ENCODE measurements at regions not wholly inside any gene's neighbourhood (a gene's known extent, or its start where the extent isn't known, plus 50 kb on each side); places are given as distances from the start of the nearest gene placed in this dataset.
"Not testable (repeated sequence)": the region's sequence is repeated elsewhere in the genome, so short reads cannot be mapped to it uniquely, and the experiment has no call there.

GRCh38 chr3:187997946-187998561 is 155.9 kb upstream of the LPP start:
- no peak for DNase-seq (ENCODE audit: low read depth in 2 of 2)

GRCh38 chr3:187998611-187999010 is 155.3 kb upstream of the LPP start:
- DNase-seq (ENCODE audit: low read depth in 2 of 2): no peak

GRCh38 chr3:187999821-188000220 is 154.1 kb upstream of the LPP start:
- DNase-seq (ENCODE audit: low read depth in 2 of 2): no peak

GRCh38 chr3:188000361-188000861 is 153.5 kb upstream of the LPP start:
- no peak for DNase-seq (ENCODE audit: low read depth in 2 of 2)

- DNase-seq (ENCODE audit: low read depth in 2 of 2): no peak
Observed at GRCh38 chr3:188001093-188001492, 152.9 kb upstream of the LPP start.

GRCh38 chr3:188001926-188002325 is 152.0 kb upstream of the LPP start:
- no peak for DNase-seq (ENCODE audit: low read depth in 2 of 2)

- DNase-seq (ENCODE audit: low read depth in 2 of 2): no peak
Observed at GRCh38 chr3:188002626-188003138, 151.3 kb upstream of the LPP start.

GRCh38 chr3:188003188-188004171 is 150.5 kb upstream of the LPP start:
- DNase-seq (ENCODE audit: low read depth in 2 of 2): no peak

- DNase-seq (ENCODE audit: low read depth in 2 of 2): no peak
Observed at GRCh38 chr3:188006726-188007393, 147.1 kb upstream of the LPP start.

- DNase-seq (ENCODE audit: low read depth in 2 of 2): no peak
Observed at GRCh38 chr3:188007897-188008296, 146.1 kb upstream of the LPP start.

GRCh38 chr3:188008582-188009213 is 145.3 kb upstream of the LPP start:
- no peak for DNase-seq (ENCODE audit: low read depth in 2 of 2)

- no peak for DNase-seq (ENCODE audit: low read depth in 2 of 2)
Observed at GRCh38 chr3:188010478-188010877, 143.5 kb upstream of the LPP start.

GRCh38 chr3:188019727-188020126 is 134.2 kb upstream of the LPP start:
- no peak for DNase-seq (ENCODE audit: low read depth in 2 of 2)

GRCh38 chr3:188021041-188021440 is 132.9 kb upstream of the LPP start:
- DNase-seq (ENCODE audit: low read depth in 2 of 2): no peak

- DNase-seq (ENCODE audit: low read depth in 2 of 2): no peak
Observed at GRCh38 chr3:188021502-188022040, 132.4 kb upstream of the LPP start.

- DNase-seq (ENCODE audit: low read depth in 2 of 2): not testable (repeated sequence)
Observed at GRCh38 chr3:188022902-188023301, 131.1 kb upstream of the LPP start.

GRCh38 chr3:188025555-188025954 is 128.4 kb upstream of the LPP start:
- DNase-seq (ENCODE audit: low read depth in 2 of 2): no peak

- DNase-seq (ENCODE audit: low read depth in 2 of 2): no peak
Observed at GRCh38 chr3:188026191-188026968, 127.6 kb upstream of the LPP start.

- no peak for DNase-seq (ENCODE audit: low read depth in 2 of 2)
Observed at GRCh38 chr3:188031121-188031520, 122.8 kb upstream of the LPP start.

- no peak for DNase-seq (ENCODE audit: low read depth in 2 of 2)
Observed at GRCh38 chr3:188034989-188035388, 119.0 kb upstream of the LPP start.
